B cell (primary cell): ENCODE measurements at regions not wholly inside any gene's neighbourhood (a gene's known extent, or its start where the extent isn't known, plus 50 kb on each side); places are given as distances from the start of the nearest gene placed in this dataset.

Source experiments
- CTCF ChIP-seq: fragments of 200-600 bp; IDR thresholded peaks from one replicate; pipeline ENCODE4 v1.8.0; 2022; ENCODE audit warnings: antibody characterized with exemption, mild to moderate bottlenecking
- EZH2 ChIP-seq: IDR thresholded peaks from 2 replicates; pipeline ENCODE4 v1.6.1; 2012; ENCODE audit warnings: borderline replicate concordance, low read depth, mild to moderate bottlenecking, moderate library complexity, low read length; ENCODE audit not compliant: insufficient read depth, poor library complexity, severe bottlenecking

- TF ChIP-seq CTCF (no peak), EZH2 (no peak)
Observed at GRCh38 chrX:5458300-5458842, 770.3 kb downstream of the NLGN4X start.
